Dedifferentiated amniotic fluid mesenchymal stem cell (primary cell): ENCODE measurements at regions not wholly inside any gene's neighbourhood (a gene's known extent, or its start where the extent isn't known, plus 50 kb on each side); places are given as distances from the start of the nearest gene placed in this dataset.

Experiments used
- DNase-seq: peaks from one replicate; pipeline ENCODE4 v3.0.0-alpha.2; 2016; ENCODE audit errors: extremely low spot score

DNA sequence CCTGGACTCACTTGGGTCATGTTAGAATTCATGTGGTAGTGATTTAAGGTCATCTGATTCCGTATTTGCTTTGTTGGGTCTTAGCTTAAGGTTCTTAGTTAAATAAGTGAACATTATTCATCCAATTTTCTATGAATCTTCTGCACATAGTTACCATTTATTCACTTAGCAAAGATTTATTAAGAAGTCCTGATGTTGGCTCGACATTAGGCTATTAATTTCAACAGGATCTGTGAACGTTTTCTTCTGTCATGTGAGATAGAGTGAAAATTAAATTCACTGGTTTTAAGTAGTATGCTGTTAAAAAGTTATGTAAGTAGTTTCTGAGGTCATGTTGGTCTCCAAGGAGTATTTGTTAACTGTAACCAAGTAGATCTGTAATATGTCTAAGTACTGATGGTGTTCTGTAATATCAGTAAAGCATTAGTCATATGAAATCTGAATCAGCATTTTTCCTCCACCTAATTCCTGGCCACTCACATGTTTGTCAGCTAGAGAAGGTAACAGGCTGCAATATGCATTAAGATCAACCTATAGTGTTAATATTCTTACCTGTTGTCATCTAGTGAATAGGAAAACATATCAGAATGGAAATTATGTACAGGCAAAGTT, 155.6 kb downstream of the PCDH7 start:
- DNase-seq = no peak

- no peak for DNase-seq
Measured at GRCh38 chr4:30879855-30880598, 159.9 kb downstream of the PCDH7 start.

DNA sequence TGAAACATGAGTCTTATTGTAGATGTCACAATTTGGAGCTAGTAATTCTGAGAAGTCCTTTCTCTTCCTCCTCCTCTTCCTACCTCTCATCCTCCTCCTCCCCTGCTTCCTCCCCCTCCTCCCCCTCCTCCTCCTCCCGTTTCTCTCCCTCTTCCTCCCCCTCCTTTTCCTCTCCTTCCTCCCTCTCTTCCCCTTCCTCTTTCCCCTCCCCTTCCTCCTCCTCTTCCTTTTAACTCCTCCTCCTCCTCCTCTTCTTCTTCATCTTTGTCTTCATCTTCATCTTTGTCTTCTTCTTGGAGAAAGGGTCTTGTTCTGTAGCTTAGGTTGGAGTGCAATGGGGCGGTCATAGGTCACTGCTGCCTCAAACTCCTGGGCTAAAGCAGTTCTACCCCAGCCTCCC, 161.8 kb downstream of the PCDH7 start:
- no peak for DNase-seq

GRCh38 chr4:30882443-30882842, 162.3 kb downstream of the PCDH7 start:
- no peak for DNase-seq

GRCh38 chr4:30882995-30883675, 163.0 kb downstream of the PCDH7 start:
- no peak for DNase-seq

GRCh38 chr4:30901461-30902451, 181.6 kb downstream of the PCDH7 start:
- DNase-seq = no peak

- peak; percentile 80 for DNase-seq
Measured at GRCh38 chr4:30903502-30904214, 183.5 kb downstream of the PCDH7 start.

DNA sequence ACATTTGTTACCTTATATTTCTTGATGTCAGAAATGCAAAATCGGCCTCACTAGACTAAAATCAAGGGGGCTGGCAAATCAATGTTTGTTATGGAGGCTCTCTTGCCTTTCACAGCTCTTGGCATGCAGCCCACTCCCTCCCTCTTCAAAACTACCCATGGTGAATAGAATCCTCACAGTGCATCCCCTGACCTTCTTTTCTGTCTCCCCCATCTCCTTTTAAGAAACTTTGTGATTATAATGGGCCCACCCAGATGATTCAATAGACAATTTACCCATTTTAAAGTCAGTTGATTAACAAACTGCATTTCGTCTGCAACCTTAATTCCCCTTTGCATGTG, 184.0 kb downstream of the PCDH7 start:
- no peak for DNase-seq

GRCh38 chr4:30904588-30904987, 184.4 kb downstream of the PCDH7 start:
- no peak for DNase-seq

DNA sequence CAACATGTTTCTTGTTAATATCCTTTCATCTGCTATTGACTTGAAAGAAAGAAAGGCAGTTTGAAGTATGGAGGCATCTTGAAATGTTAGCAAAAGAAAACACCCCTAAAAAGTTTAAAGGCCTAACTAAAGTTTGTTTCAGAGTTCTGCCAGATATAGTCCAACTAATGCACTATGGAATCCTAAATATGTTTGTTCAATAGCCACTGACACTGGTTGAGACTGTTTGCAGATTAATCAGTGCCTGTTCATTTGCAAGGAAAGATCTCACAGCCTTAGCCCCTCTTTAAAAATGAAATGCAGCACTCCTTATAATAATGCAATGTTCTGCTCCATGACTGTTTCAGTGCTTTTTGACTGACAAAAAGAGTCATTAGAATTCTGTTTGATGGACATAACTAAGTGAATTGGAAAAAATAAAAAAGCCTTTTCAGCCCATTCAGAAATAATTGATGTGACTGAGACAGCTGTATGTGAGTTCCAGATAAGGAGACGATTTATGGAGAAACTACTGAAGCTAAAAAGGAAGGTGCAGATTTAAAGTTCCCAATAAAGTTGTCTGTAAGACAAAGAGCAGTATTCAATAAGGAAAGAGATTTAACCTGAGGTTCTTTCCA, 192.0 kb downstream of the PCDH7 start:
- peak; percentile 33 for DNase-seq

DNA sequence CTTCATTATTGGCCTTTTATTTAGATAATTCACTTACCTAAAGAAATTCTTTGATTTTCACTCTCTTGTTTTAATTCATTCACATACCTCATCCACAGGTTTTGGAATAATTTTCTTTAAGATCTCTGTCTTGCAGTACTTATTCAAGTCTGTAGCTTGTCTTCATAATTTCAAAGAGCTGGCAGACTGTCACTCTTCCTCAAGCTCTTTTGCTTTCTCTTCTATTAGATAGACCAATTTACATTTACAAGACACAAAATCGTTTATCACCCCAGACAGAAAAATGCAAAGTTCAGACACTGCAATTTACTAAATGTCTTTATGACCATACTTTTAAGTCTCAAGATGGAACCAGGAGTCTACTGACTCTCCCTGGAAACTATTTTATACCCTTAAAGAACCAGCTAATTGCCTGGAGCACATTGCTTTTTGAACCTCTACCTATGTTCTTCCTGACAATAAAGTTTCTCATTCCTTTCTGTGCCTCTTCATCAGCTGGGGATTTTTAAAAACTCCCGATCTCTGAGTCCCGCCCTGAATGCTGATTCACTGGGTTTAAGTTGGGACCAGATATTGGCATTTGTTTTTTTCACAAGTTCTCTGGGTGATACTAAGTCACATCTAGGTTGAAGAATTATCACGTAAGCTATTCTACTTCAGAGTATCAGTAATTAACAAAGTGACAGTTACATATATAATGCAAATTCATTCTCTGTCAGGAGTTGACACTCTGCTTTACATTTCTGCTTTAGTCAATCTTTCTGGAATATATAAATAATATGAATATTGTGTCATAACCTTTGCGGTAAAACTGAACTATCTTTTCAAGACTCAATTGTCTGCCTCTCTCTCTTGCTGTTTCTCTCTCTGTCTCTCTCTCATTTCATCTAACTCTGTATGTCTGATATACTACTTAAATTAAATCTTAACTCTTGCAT, 196.4 kb downstream of the PCDH7 start:
- no peak for DNase-seq

GRCh38 chr4:30917946-30918345, 197.8 kb downstream of the PCDH7 start:
- no peak for DNase-seq

DNA sequence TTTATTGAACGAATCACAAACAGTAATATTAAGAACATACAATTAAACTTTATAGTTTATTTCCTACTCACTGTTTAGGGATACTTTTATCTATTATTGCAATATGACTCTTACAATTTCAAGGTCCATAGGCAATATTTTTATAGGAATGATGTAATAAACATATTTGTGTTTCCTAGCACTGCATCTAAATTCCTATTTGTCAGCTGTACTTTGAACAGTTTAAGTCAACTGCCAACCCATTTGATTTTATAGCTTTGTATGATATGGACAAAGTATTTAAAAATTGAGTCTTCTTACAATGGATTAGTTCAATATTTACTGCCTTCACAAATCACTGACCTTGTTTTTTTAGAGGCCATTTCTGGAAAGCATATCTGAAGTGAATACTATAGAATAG, 199.3 kb downstream of the PCDH7 start:
- DNase-seq = no peak

DNA sequence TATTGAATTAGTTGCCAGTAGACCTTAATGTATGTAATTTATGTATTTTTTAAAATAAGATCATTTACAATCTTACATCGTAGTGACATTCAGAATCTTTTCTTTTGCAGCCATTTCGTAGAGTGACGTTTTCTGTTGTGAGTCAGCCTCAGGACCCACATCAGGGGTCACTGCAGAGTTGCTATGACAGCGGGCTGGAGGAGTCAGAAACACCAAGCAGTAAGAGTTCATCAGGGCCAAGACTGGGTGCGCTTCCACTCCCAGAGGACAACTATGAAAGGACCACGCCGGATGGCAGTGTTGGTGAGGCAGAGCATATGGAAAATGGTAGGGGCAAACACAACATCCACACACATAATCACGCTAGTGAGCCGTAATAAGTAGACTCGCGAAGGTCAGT, 199.9 kb downstream of the PCDH7 start:
- no peak for DNase-seq

DNA sequence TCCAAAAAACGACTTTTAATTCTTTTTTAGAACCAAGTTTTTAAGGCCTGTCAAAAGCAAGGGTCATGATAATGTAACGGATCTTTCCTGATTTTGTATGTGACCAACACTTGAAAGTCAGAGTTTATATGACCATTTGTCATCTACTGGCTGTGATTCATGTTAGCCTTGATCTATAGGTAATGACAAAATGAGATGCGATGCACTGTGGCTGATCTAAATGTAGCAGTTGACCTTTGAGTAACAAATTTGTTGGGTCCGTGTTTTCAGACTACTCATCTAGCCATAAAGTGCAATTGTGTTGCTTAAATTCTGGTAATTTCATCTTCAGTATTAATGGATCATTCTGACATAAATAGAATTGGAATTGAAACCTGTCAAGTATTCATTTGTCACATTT, 202.5 kb downstream of the PCDH7 start:
- DNase-seq = no peak

DNA sequence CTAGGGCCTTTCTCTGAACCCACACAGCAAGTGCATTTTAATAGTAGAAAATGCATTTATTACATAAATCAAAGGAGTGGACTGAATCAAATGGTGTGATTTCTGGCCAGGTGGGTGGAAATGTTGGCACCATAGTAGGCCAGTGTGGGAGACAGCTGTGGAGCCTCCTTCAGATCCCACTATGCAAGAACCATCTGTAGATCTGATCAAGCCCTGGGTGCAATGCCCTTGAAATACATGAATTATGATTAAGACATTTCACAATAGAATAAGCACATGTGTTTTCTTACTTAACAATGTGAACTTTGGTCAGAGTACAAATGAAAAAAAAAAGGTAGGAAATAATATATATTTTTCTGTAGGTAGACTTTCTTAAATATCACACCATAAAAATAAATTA, 204.3 kb downstream of the PCDH7 start:
- DNase-seq = no peak

GRCh38 chr4:30929649-30930048, 209.5 kb downstream of the PCDH7 start:
- no peak for DNase-seq

GRCh38 chr4:30930276-30930675, 210.1 kb downstream of the PCDH7 start:
- DNase-seq = no peak

DNA sequence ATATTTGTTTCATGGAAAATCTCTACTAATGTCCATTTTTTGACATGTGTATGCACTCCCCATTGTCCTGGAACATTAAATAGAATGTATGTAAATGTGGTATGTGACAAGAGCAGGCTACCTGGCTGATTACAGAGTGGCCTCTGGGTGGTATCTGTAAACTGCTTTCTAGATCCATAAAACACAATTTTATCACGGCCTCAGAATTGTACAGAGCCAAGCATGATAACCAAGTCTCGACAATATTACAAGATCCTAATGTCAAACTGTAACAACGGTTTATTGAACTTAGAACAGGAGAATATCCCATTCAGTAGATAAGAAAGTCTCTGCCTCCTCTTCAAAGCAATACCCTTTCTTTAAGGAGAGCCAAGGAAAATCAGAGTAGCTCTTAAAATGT, 212.4 kb downstream of the PCDH7 start:
- no peak for DNase-seq

DNA sequence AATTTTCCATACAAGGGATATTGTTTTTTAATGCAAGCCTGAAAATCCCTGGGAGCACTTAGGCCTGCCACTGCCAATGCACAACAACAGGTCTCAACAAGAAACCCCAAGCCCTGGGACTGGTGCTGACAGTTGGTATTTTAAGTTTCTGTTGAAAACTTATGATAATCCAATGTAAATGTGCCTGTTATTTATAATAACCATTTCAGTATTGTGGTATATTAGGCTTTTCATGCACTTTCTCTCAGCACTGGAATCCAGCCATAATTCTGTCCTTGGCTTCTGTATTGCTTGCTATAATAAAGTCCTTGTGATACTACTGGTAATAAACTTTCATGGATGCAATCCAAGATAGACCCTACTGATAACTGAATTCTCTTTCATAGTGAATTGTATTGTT, 218.9 kb downstream of the PCDH7 start:
- DNase-seq = no peak
